ENCODE measurements at regions not wholly inside any gene's neighbourhood (a gene's known extent, or its start where the extent isn't known, plus 50 kb on each side); places are given as distances from the start of the nearest gene placed in this dataset.
"Not testable (repeated sequence)": the region's sequence is repeated elsewhere in the genome, so short reads cannot be mapped to it uniquely, and the experiment has no call there.

DNA sequence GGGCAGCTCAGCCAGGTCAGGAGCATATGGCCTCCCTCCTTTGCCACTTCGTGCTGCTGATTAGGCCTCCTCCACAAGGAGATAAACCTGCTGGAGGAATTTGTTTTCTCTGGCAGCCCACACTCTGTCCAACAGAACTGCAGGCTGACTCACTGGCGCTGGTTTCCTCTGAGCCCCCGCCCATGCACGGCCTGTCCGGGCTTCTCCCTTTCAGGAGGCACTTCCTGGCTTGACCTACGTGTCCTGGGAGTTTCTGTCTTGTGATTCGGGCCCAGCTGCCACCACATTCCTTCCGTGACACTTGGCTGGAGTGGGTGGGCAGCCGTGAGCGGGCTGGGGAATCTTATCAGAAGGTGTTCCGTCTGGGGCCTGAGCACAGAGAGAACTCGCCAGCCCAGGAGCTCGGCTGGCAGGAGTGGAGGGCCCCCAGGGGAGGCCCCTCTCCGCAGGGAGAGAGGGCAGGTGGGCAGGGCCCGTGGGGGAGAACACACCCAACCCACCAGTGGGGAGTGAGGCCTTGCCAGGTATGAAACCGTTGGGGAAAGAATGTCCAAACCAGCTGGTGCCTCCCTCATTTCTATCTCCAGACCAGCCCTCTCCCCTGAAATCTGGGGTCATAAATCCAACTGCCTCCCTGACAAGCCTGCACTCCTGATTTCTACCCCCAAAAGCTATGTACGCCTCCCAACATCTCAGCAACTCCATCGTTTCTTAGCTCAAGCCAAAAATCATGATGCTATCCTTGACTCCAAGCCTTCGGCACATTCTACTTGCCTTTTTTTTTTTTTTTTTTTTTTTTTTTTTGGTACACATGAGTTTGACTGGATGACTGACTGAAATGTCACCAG lies 110.6 kb upstream of the MEF2A start:
- no peak for DNase-seq (ENCODE audit: low read depth in 3 of 3, low spot score in 2 of 3)

GRCh38 chr15:99455789-99456160 lies 110.0 kb upstream of the MEF2A start:
- DNase-seq (ENCODE audit: low read depth in 3 of 3, low spot score in 2 of 3) = no peak

DNA sequence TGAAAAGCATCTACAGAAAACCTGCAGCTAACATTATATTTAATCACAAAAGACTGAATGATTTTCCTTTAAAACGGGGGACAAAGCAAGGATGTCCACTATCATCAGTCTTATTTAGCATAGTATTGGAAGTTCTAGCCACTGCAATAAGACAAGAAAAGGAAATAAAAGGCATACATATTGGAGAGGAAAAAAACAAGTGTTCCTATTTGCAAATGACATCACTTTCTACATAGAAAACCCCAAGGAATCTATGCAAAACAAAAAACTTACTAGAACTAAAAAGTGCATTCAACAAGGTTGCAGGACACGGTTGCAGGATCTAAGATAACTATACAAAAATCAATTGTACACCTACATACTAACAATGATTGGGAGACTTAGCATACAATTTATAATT lies 101.6 kb upstream of the MEF2A start:
- DNase-seq (ENCODE audit: low read depth in 3 of 3, low spot score in 2 of 3) = no peak

DNA sequence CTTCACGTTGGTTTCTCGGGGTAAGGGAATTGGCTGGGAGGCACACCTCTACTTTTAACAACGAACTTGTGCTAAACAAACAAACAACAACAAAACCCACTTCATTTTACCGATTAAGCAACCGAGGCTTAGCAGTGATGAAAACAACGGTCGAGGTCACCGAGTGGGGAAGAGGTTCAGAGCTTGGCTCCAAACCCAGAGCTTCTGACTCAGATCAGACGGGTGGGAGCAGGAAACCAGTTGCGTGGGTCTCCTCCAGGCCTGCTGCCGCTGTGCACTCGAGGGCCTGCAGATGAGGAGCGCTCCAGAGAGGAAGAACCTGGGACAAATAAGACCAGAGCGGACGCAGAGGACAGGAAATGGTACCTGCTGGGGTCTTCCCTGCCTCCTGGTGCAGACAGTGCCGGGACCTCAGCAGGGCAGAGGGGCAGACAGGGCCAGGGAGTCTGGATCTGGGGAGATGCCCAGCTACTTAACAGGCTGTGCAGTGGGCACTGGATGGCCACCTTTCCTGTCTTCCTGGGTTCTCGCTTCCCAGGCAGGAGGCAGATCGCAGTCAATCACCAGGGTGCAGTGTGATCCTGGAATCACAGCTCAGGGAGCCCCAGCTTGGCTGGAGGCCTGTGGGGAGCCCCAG lies 99.0 kb upstream of the MEF2A start:
- DNase-seq (ENCODE audit: low read depth in 3 of 3, low spot score in 2 of 3) = no peak

DNA sequence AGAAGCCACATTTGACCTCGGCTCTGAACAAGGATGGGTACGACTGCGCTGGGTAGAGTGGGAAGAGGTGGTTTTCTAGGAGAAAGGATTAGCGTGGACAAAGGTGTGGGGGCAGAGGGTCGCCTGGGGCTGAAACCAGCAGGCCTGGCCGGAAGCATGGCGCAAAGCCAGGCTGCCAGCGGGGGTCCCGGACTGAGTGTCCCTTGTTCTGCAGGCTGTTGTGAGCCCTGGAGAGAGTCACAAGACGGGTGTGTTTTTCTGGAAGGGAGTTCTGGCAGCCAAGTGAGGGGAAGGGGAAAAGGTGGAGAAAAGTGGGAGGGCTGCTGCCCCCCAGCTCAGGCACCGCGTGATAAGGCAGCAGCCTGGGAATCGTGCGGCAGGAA lies 98.5 kb upstream of the MEF2A start:
- DNase-seq (ENCODE audit: low read depth in 3 of 3, low spot score in 2 of 3) = no peak

DNA sequence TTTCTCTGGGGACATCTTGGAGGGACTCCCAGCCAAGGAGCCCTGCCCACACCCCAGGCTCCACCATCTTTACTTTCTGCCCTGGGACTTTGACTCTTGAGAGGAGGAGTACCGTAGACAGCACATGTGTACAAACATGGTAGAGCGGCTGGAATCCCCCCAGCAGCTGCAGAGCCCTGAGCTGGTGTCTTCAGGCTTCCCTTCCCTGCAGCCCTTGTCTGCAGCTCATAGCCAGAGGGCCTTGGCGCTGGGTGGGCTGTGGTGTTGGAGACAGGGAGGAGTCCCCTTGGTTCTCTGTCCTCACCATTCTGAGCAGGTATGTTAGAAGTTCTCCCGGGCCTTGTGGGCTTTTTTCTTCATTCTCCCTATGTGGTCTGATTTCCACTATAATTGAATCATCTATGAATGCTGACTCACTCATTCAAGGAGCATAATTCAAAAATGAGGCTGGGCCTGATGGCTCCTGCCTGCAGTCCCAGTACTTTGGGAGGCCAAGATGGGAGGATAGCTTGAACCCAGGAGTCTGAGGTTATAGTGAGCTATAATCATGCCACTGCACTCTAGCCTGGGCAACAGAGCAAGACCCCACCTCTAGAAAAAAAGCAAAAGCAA lies 97.8 kb upstream of the MEF2A start:
- no peak for DNase-seq (ENCODE audit: low read depth in 3 of 3, low spot score in 2 of 3)

- DNase-seq (ENCODE audit: low read depth in 3 of 3, low spot score in 2 of 3) = not testable (repeated sequence)
These were observed 95.6 kb upstream of the MEF2A start for GRCh38 chr15:99470204-99470603.

- DNase-seq (ENCODE audit: low read depth in 3 of 3, low spot score in 2 of 3) = no peak
These were observed 93.2 kb upstream of the MEF2A start for GRCh38 chr15:99472416-99473145.

DNA sequence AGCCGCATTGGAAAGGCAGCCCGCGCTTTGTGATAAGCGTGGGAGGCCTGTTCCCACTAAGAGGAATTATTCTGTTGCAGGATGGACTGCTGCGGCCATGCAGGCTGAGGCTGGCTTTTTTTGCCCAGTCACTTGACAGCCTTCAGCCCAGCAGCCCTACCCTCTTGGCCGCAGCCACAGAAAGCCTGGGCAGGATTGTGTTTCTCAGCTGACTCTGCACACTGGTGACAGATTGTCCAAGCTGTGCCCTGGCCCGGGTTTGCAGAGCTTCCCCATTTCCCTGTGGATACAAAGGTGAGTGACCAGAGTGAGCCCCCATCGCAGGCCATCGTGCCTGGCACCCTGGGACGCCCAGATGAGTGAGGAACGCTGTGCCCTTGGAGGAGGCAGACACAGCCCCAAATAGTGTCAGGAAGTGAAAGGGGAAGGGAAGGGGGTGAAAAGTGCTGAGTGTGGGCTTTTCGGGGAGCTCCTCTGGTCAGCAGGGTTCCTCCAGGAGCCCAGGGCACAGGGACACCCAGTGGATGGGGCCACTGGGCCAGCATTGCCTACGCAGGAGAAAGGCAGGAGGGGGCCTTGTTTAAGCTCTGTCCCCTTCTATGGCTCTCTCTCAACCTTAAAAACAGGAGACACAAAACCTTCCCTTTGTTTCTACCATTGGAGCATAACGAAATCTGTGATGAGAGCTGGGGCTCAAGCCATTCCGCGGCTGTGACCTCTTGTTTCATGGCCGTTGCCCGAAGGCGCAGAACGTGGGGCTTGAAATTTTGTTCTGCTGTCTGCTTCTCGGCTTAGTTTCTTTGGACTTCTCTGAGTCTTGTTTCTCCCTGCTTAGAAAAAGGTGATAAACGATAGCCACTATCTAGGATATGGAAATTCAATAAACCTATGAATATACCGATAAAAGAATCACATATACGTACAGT lies 91.5 kb upstream of the MEF2A start:
- DNase-seq (ENCODE audit: low read depth in 3 of 3, low spot score in 2 of 3) = no peak

GRCh38 chr15:99474909-99475753 lies 90.7 kb upstream of the MEF2A start:
- DNase-seq (ENCODE audit: low read depth in 3 of 3, low spot score in 2 of 3) = peak in 1 of 3 donors; percentile 47

DNA sequence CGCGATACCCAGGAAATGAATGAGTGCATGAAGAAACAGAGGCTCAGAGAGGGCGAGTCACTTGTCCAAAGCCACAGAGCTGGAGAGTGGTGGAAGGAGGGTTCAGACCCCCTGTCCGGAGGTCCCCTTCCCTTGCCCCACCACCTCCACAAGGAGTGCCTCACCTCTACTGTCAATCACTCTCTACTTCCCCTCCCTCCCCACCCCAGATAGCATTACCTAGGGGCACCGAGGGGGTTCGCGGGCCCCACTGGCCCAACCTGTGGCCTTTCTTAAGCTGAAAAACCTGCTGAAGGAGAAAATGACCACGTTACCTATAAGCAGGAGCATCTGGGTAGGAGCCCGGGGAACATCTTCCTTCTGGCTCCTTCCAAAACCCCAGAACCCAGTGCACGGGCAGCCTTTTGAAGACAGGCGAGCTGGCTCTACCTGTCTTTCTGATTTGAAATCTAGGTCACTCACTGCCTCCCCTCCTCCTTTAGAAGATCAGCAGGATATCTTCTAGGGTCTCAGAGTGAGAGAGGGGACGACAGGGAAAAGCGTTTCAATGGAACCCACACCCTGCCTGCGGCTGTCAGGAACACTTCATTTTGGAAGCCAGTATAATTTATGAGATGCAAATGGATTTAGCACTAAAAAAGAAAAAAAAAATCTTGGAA lies 89.9 kb upstream of the MEF2A start:
- DNase-seq (ENCODE audit: low read depth in 3 of 3, low spot score in 2 of 3) = no peak

DNA sequence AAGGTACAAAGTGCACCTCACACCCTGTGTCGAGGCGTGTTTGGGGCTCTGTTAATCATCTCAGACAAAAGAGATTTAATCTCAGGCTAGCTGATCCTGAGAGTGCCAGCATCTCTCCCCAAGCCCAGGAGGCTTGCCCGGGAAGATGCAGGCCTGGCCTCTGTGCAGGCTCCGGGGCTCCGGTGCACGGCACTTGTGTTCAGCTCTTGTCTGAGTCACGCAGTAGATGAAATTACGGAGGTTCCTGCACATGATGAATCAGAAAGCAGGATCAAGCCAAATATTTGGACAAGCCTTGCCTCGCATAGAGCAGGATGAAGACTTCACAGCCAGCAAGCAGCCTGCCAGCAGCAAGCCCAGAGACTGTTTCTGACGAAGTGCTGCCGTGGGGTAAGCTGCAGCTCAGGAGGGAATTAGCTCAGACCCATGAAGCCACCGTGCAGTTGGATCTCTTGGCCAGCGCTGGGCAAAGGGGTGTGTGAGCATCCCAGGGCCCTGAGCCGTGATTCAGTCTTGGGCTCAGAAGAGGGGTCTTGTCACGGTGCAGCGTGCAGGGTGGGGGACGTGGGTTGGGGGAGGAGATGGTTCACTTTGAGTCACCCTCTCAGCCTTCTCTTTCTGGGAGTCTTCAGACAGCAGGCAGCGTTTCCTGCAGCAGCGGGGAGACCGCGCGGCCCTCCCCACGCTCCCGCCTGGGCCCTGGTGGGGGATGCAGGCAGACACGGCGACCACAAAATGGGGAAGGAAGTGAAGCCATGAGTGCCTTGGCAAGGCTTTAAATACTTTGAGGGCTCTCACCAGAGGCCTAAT lies 89.2 kb upstream of the MEF2A start:
- DNase-seq (ENCODE audit: low read depth in 3 of 3, low spot score in 2 of 3) = no peak

- DNase-seq (ENCODE audit: low read depth in 3 of 3, low spot score in 2 of 3) = no peak
These were observed 87.9 kb upstream of the MEF2A start for GRCh38 chr15:99477791-99478471.

DNA sequence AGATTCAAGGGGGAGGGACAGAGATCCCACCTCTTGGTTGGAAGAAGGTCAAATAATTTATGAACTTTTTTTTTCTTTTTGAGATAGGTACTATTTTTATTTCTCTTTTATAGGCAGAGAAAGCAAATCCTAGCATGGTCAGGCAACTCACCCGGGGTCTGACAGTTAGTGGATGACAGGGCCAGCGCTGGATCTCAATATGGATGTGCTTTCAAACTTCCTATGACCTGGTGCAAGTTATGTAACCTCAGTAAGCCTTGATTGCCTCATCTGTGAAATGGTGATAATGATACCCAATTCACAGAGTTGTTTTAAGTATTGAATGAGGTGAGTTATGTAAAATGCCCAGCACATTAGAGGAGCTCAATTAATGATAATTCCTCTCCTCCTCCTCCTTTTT lies 86.8 kb upstream of the MEF2A start:
- DNase-seq (ENCODE audit: low read depth in 3 of 3, low spot score in 2 of 3) = no peak

- DNase-seq (ENCODE audit: low read depth in 3 of 3, low spot score in 2 of 3) = no peak
These were observed 85.6 kb upstream of the MEF2A start for GRCh38 chr15:99480016-99480810.

DNA sequence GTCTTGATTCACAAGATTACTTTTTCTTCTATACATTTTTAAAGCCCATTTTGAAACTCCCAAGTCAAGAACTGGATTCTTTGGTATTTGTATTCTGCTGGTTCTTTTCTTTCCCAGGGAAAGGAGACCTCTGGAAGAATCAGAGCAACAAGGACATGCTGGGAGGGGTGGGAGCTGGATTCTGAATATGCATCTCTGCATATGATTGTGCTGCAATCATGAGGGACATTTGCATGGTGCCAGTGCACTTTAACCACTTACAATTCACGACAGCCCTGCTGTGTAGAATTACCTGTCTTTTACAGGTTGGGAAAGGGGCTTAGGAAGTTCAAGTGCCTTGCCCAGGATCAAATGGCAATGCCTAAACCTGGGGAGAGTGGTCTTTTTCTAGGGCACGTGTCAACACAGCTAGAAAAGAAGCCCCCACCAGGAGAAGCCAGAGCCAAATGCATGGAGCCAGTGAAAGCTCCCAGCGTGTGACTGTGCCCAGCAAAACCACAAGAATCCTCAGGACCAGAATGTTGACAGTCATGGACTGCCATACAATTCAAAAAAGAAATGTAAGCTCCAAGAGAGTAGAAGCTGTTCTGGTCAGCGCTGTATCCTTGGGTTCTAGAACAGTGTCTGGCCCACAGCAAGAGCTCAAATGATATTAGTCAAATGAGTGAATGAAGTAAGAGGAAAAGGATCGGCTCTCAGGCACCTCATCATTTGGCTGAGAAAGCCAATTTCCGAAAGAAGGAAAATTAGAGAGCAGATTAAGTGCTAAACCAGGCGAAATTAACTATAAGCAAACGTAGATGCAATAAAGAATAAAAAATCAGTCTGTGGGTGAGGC lies 84.5 kb upstream of the MEF2A start:
- no peak for DNase-seq (ENCODE audit: low read depth in 3 of 3, low spot score in 2 of 3)
